Activated T-cell treated with anti-CD3 and anti-CD28 coated beads for 48 hours (primary cell): ENCODE measurements at regions not wholly inside any gene's neighbourhood (a gene's known extent, or its start where the extent isn't known, plus 50 kb on each side); places are given as distances from the start of the nearest gene placed in this dataset.

Experiments
- DNase-seq: peaks from one replicate; pipeline ENCODE4 v3.0.0-alpha.2; 2020; ENCODE audit warnings: low read depth

DNA sequence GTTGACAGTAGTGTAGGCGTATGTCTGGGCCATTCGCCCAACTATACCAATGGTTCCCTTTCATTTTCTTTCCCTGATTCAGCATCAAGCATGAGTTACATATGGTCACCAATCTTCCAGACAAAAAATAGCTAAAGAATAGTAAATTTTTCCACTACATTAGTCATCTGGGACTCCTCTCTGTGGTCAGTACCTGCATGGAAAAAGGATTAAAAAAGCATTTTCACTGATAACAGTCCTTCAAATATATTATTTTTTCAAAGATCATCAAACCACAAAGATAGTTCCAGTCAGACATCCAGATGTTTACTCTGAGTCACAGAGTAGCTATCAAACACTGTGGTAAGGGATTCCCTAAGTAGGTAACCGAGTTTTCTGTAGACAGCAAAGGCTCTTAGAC is 302.6 kb upstream of the SEMA3D start:
- DNase-seq, result no peak

- no peak for DNase-seq
Observed at GRCh38 chr7:85488406-85488805, 301.6 kb upstream of the SEMA3D start.

- no peak for DNase-seq
Observed at GRCh38 chr7:85483177-85483576, 296.3 kb upstream of the SEMA3D start.

GRCh38 chr7:85480666-85481065 is 293.8 kb upstream of the SEMA3D start:
- no peak for DNase-seq

DNA sequence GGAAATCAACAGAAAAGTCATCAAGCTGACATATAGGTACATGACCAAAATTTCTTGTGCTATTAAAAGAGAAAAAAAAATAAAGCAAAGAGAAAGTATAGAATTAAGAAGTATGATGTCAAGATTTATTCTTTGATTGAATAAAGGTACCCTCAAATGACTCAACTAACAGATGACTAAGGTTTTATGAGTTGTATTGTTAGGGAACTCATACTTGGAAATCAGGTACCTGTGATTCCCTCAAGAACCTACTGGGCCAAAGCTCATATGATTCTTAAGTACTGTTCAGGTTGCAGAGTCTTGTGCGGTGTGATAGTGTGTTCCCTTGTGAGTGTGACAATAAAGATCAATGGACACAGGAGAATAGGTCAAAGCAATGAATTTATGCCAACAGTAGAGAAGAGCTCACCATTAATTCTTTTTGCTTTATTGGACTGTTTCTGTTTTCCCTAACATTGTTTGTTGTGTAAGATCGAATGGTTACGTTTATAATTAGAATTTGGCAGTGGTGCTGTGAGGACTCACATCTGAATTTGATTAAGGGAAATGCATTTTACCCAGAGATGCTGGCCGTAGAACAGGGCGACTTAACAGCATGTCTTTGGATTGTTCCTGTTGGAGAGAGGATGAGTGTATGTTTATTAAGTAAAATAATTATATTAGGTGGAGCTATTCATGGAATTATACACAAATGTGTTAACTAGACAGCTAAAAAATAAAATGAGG is 293.2 kb upstream of the SEMA3D start:
- no peak for DNase-seq

GRCh38 chr7:85478530-85478929 is 291.7 kb upstream of the SEMA3D start:
- DNase-seq, result no peak

DNA sequence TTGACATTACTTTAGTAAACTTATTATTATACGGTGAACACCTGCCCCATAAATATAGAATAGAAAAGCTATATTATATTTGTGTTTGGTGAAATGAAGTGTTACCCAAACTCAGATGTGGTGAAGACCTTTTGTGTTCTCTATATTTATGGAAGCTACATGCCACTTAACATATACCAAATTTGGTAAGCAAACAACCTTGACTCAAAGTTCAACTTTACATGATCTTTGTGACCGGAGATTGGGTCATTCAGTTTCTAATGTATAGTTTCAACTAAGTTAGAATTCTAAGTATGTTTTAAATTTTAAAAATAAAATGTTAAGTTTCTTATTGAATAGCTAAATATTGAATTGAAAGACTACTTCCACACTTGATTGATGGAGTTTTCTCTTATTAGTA is 288.6 kb upstream of the SEMA3D start:
- DNase-seq, result no peak

- DNase-seq, result no peak
Observed at GRCh38 chr7:85475071-85475470, 288.2 kb upstream of the SEMA3D start.

DNA sequence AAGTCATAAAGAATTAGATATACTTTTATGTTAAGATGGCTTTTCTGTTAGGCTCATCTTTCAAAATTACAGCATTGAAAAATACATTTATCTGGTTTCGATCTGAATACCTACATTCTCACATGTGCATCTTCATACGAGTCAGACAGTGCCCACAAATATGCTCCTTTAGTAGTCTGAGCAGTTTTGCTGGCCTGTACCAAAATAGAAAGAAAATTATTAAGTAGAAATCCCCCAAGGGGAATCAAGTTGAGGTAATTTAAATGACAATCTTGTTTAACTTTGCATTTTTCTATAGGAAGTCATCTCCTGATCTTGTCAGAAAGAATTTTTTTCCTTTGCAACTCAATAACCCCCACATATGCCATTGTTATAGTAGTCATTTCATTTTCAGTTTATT is 287.4 kb upstream of the SEMA3D start:
- DNase-seq, result no peak

- no peak for DNase-seq
Observed at GRCh38 chr7:85471740-85472139, 284.9 kb upstream of the SEMA3D start.

- no peak for DNase-seq
Observed at GRCh38 chr7:85471307-85471706, 284.5 kb upstream of the SEMA3D start.

GRCh38 chr7:85469446-85470010 is 282.7 kb upstream of the SEMA3D start:
- DNase-seq, result no peak

DNA sequence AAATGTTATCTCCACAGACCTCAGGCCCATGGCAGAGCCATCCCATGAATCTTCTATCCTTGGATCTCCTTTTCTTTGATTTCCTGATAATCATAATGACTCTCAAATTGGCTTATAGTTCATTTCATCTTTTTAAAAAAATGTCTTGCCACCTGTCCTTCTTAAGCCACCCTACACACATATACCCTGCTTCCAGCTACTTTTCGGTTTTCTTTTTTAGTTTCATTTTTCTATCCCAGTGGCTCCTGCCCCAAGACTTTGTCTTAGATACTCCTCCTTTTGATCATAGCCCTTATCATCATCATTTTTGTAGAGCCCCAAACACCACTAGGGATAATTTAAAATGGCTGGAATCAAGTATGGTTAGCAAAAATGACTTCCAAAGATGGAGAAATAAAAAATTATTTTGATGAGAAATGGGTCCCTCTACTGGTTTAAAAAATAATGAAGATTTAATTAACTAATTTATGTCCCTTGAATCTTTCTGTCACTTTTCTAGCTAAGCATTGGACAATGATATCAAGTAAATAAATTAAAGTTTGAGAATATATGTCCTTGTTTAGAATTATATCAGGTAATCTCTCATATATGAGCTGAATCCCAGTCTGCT is 277.3 kb upstream of the SEMA3D start:
- no peak for DNase-seq

- DNase-seq, result no peak
Observed at GRCh38 chr7:85462671-85463070, 275.8 kb upstream of the SEMA3D start.

DNA sequence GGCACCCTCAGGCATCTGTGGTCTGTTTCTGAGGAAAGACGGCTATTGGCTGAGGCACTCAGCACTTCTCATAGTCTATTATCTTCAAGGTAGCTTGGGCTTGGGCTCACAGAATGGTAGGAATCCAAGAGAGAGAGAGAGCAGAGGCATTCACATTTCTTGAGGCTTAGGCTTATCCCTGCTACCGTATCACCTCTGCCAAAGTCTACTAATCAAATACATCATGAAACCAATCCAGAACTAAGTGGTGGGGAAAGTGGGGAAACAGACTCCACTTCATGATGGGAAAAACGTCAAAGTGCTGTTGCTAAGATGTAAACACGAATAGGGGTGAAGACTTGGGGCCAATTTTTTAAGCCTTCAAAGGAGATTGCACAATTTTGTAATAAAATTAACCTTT is 271.1 kb upstream of the SEMA3D start:
- DNase-seq, result no peak

DNA sequence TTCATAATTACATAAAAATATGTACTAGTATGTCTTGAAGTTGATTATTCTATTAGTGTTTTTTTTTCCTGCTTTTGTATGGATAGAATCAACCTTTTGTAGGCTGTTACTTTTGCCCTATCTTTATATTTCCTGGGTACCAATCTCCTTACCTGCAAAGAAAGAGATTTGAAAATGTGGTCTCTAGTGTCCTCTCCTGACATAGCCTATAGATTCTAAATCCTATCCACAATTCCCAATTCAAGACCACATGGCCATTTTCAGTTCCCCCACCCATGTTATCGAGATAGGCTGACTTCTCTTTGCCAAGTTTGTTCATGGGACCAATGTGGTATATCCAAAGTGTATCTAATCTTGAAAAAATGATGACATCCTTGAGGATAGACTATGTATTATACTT is 269.4 kb upstream of the SEMA3D start:
- no peak for DNase-seq

GRCh38 chr7:85454904-85455303 is 268.0 kb upstream of the SEMA3D start:
- DNase-seq, result no peak

- DNase-seq, result no peak
Observed at GRCh38 chr7:85452674-85453073, 265.8 kb upstream of the SEMA3D start.

- no peak for DNase-seq
Observed at GRCh38 chr7:85449478-85449877, 262.6 kb upstream of the SEMA3D start.

GRCh38 chr7:85447004-85447403 is 260.1 kb upstream of the SEMA3D start:
- DNase-seq, result no peak

DNA sequence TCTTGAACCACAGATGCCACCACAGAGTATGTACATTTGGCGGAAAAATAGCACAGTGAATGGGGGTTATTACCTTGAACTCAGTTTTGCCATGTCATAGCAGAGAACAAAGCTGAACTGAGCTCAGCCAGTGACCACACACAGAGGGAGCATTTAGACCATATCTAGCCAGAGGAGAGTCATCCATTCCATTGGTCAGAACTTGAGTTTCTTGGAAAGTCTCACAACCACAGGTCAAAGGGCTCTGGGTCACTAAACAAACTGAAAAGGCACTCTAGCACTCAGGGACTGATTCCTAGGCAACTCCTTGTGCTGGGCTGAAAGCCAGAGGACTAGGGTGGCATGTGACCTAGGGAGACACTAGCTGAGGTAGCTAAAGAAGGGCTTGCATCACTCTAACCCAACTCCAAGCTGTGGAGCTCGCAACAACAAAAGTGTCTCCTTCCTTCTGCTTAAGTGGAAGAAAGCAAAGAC is 239.7 kb upstream of the SEMA3D start:
- DNase-seq, result no peak

- no peak for DNase-seq
Observed at GRCh38 chr7:85424298-85424697, 237.4 kb upstream of the SEMA3D start.

- DNase-seq, result no peak
Observed at GRCh38 chr7:85423209-85423895, 236.5 kb upstream of the SEMA3D start.
